GM13977 (cell line): ENCODE measurements at regions not wholly inside any gene's neighbourhood (a gene's known extent, or its start where the extent isn't known, plus 50 kb on each side); places are given as distances from the start of the nearest gene placed in this dataset.

Experiments used
- DNase-seq: peaks from one replicate; pipeline ENCODE4 v3.0.0; 2012; ENCODE audit warnings: low spot score
- in situ Hi-C: fragments of 300-500 bp; cut with MboI; formaldehyde crosslinking; loops from one replicate; pipeline ENCODE4 v1.12.0; 2022; ENCODE audit warnings: low sequenced_read_pairs, low pct_unique_long_range_greater_than_20kb, mixed read lengths, inconsistent platforms; ENCODE audit not compliant: unreplicated experiment
- TF ChIP-seq, protein P1 (sequence below): IDR thresholded peaks from 2 replicates; pipeline ENCODE4 v1.5.1; 2012; ENCODE audit warnings: mild to moderate bottlenecking, control low read depth; ENCODE audit not compliant: insufficient read depth; ENCODE audit errors: extremely low read depth, missing control alignments

GRCh38 chr6:4308364-4308763 is 173.0 kb upstream of the ECI2 start:
- TF ChIP-seq, protein P1, sequence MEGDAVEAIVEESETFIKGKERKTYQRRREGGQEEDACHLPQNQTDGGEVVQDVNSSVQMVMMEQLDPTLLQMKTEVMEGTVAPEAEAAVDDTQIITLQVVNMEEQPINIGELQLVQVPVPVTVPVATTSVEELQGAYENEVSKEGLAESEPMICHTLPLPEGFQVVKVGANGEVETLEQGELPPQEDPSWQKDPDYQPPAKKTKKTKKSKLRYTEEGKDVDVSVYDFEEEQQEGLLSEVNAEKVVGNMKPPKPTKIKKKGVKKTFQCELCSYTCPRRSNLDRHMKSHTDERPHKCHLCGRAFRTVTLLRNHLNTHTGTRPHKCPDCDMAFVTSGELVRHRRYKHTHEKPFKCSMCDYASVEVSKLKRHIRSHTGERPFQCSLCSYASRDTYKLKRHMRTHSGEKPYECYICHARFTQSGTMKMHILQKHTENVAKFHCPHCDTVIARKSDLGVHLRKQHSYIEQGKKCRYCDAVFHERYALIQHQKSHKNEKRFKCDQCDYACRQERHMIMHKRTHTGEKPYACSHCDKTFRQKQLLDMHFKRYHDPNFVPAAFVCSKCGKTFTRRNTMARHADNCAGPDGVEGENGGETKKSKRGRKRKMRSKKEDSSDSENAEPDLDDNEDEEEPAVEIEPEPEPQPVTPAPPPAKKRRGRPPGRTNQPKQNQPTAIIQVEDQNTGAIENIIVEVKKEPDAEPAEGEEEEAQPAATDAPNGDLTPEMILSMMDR: no peak
- in situ Hi-C loops: no loop called here
- no peak for DNase-seq

GRCh38 chr6:4304927-4305455 is 169.6 kb upstream of the ECI2 start:
- no peak for DNase-seq
- TF ChIP-seq, protein P1: no peak
- in situ Hi-C loops: no loop called here

- TF ChIP-seq, protein P1: no peak
- no peak for DNase-seq
- in situ Hi-C loops: no loop called here
These were observed 168.3 kb upstream of the ECI2 start for GRCh38 chr6:4303638-4304037.

DNA sequence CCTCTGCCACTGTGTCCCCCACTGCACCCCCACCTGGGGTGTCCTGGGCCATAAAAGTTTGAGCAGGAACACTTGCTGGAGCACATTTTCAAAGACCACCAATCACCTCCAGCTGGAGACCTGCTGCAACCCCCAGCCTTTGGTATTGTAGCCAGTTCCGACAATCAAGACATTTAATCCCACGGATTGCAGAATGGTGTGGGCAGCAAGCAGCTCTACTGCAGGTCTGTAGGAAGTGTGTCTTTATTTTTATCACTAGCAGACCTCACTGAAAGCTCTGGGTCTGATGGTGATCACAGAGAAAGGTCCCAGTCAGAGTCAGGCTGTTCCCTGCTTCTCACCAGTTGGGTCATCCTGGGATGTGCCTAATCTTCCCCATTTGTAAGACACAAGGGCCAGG is 167.1 kb upstream of the ECI2 start:
- TF ChIP-seq, protein P1: no peak
- no peak for DNase-seq
- in situ Hi-C loops: no loop called here

- in situ Hi-C loops: no loop called here
- TF ChIP-seq, protein P1: no peak
- DNase-seq: no peak
These were observed 166.5 kb upstream of the ECI2 start for GRCh38 chr6:4301871-4302270.

- TF ChIP-seq, protein P1: no peak
- in situ Hi-C loops: no loop called here
These were observed 165.5 kb upstream of the ECI2 start for GRCh38 chr6:4300917-4301316.

DNA sequence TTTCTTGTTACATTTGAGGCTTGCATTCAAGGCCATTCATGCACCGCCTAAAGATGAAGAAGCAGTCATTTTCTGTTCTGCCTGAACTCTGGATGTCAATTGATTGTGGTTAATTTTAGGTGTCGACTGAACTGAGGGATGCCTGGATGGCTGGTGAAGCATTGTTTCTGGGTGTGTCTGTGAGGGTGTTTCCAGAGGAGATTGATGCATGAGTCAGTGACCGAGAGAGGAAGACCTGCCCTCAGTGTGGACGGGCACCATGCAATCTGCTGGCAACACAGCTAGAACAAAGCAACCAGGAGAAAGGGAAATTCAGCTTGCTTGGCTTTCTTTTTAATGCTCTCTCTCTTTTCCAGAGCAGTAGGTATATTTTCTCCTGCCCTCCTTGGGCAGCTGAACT is 164.1 kb upstream of the ECI2 start:
- DNase-seq: no peak
- TF ChIP-seq, protein P1: no peak
- in situ Hi-C loops: no loop called here

More at GRCh38 chr6:4300917-4301316, 165.5 kb upstream of the ECI2 start:
- DNase-seq: no peak
